Hepatocyte (in vitro differentiated cells): ENCODE measurements at regions not wholly inside any gene's neighbourhood (a gene's known extent, or its start where the extent isn't known, plus 50 kb on each side); places are given as distances from the start of the nearest gene placed in this dataset.

ENCODE experiments used
- DNase-seq: peaks from one replicate; pipeline ENCODE4 v3.0.0-alpha.2; 2016; ENCODE audit warnings: low spot score
- H2AFZ ChIP-seq: fragments of 200-600 bp; sonication (generic); 2 replicates; pipeline ENCODE4 v1.6.0; 2016; ENCODE audit warnings: antibody characterized with exemption, mild to moderate bottlenecking
- H3K27ac ChIP-seq: fragments of 200-600 bp; sonication (generic); 2 replicates; pipeline ENCODE4 v1.5.1; 2016; ENCODE audit warnings: mild to moderate bottlenecking
- H3K27me3 ChIP-seq: fragments of 200-600 bp; sonication (generic); 2 replicates; pipeline ENCODE4 v1.6.1; 2016
- H3K36me3 ChIP-seq: fragments of 200-600 bp; sonication (generic); replicated peaks from 2 replicates; pipeline ENCODE4 v1.5.1; 2016; ENCODE audit warnings: low read depth; ENCODE audit not compliant: insufficient read depth
- H3K4me1 ChIP-seq: fragments of 200-600 bp; sonication (generic); 2 replicates; pipeline ENCODE4 v1.5.1; 2016; ENCODE audit warnings: mild to moderate bottlenecking, moderate library complexity; ENCODE audit not compliant: insufficient read depth
- H3K4me2 ChIP-seq: fragments of 200-600 bp; sonication (generic); 2 replicates; pipeline ENCODE4 v1.6.0; 2016
- H3K4me3 ChIP-seq: fragments of 200-600 bp; sonication (generic); 2 replicates; pipeline ENCODE4 v1.5.1; 2016; ENCODE audit warnings: mild to moderate bottlenecking
- H3K79me2 ChIP-seq: fragments of 200-600 bp; sonication (generic); 2 replicates; pipeline ENCODE4 v1.6.0; 2017; ENCODE audit warnings: mild to moderate bottlenecking
- H3K9me2 ChIP-seq: fragments of 200-600 bp; sonication (generic); replicated peaks from 2 replicates; pipeline ENCODE4 v1.6.0; 2017; ENCODE audit warnings: mild to moderate bottlenecking; ENCODE audit not compliant: insufficient read depth
- H3K9me3 ChIP-seq: fragments of 200-600 bp; sonication (generic); 2 replicates; pipeline ENCODE4 v1.5.1; 2016; ENCODE audit warnings: low read depth, mild to moderate bottlenecking
- H4K20me1 ChIP-seq: fragments of 200-600 bp; sonication (generic); 2 replicates; pipeline ENCODE4 v1.6.0; 2016; ENCODE audit warnings: mild to moderate bottlenecking; ENCODE audit not compliant: insufficient read depth, poor library complexity, severe bottlenecking
- CTCF ChIP-seq: fragments of 200-600 bp; sonication (generic); IDR thresholded peaks from 2 replicates; pipeline ENCODE4 v1.5.1; 2016; ENCODE audit warnings: antibody characterized with exemption, mild to moderate bottlenecking; ENCODE audit not compliant: poor library complexity
- EZH2 ChIP-seq: fragments of 200-600 bp; sonication (generic); IDR thresholded peaks from 2 replicates; pipeline ENCODE4 v1.6.1; 2016; ENCODE audit warnings: antibody characterized with exemption, mild to moderate bottlenecking, borderline replicate concordance
- EZH2phosphoT487 ChIP-seq: fragments of 200-600 bp; sonication (generic); IDR thresholded peaks from one replicate; pipeline ENCODE4 v1.6.1; 2018; ENCODE audit warnings: antibody characterized with exemption, mild to moderate bottlenecking, low read depth, moderate library complexity; ENCODE audit not compliant: unreplicated experiment, severe bottlenecking
- WGBS: methylation state at CpG from one replicate; pipeline ENCODE4 v1.1.6; 2016; ENCODE audit warnings: low lambda C conversion rate; ENCODE audit errors: missing lambda C conversion rate; 5-methylcytosine and 5-hydroxymethylcytosine counted together

DNA sequence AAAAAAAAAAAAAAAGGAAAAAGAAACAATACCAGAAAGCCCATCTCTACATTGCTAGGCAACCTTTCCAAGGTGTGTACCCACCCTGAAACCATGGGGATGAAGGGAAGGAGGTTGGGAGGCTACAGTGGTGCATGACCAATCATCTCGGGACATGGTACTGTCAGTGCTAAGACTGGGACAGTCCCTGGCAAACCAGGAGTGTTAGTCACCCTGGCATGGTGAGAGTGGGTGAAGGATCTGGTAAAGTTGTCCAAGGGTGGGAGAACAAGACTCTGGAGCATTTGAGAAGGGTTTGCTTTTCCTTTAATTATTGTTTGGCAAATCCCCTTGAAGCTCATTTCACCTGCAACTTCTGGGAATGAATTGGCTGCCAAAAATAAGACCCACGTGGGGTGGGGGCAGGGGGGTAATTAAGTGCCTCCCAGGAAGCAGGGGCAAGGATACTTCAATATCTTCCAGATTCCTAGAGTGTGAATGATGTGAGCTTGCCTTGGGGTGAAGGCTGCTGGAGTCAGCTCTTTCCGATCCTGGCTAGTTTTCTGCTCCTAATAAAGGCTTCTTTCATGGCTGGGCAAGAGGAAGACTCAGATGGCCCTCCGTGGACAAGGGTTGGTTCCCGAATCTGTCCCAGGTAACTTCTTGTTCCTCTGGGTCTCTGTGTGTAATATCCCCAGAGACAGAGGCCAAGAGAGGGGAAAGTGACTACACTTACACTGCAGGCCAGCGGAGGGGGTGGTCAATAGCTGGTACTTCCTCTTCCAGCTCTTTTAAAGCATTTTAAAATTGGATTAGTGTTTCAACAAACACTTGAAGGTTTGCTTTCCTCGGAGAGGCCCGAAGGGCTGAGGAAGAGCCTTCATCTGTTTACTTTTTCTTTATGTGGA is 61.6 kb upstream of the SPRY4 start:
- H4K20me1 ChIP-seq, result no peaks in the 10 kb centered on the region
- peak overlapping the region; percentile 59 for H3K27ac ChIP-seq
- no peaks in the 10 kb centered on the region for H3K9me3 ChIP-seq
- peak overlapping the region; percentile 19 for H2AFZ ChIP-seq
- peaks cover 19% of the 10 kb centered on the region for H3K4me1 ChIP-seq
- TF ChIP-seq EZH2phosphoT487, result no peak
- TF ChIP-seq CTCF, result no peak
- no peak for TF ChIP-seq EZH2
- no peaks in the 10 kb centered on the region for H3K27me3 ChIP-seq
- no peak overlapping the region for H3K4me3 ChIP-seq
- no peaks in the 10 kb centered on the region for H3K36me3 ChIP-seq
- no peaks in the 10 kb centered on the region for H3K9me2 ChIP-seq
- WGBS, result 49% methylated on average over 8 of the region's 8 CpGs
- peak overlapping the region; percentile 42 for H3K4me2 ChIP-seq
- no peaks in the 10 kb centered on the region for H3K79me2 ChIP-seq
- DNase-seq, result peak; percentile 32

DNA sequence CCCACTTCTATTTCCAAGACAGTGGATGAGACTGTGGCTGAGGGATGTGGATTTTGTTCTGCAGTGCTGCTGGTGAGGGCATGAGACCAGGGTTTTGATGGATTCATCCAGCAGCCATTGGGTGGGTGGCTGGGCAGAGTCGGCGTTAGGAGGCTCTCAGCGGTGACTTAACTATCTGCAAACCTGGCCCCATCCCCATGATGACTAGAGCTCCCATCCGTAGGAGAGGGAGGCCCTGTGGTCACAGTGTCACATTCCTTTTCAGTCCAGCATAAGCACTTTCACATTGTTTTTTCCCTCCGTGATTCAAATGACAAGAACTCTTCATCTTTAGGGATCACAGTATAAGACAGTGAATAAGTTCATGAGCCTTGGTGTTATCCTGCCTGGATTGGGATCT is 60.4 kb upstream of the SPRY4 start:
- DNase-seq, result no peak
- H3K4me1 ChIP-seq, result peaks cover 7% of the 10 kb centered on the region
- H2AFZ ChIP-seq, result no peak overlapping the region
- H3K4me3 ChIP-seq, result no peak overlapping the region
- TF ChIP-seq EZH2 (no peak), EZH2phosphoT487 (no peak), CTCF (no peak)
- H3K27me3 ChIP-seq, result no peaks in the 10 kb centered on the region
- 73% methylated on average over 5 of the region's 5 CpGs for WGBS
- no peaks in the 10 kb centered on the region for H4K20me1 ChIP-seq
- no peaks in the 10 kb centered on the region for H3K9me3 ChIP-seq
- no peak overlapping the region for H3K27ac ChIP-seq
- H3K4me2 ChIP-seq, result no peak overlapping the region
- no peaks in the 10 kb centered on the region for H3K9me2 ChIP-seq
- no peaks in the 10 kb centered on the region for H3K36me3 ChIP-seq
- H3K79me2 ChIP-seq, result no peaks in the 10 kb centered on the region

- TF ChIP-seq EZH2, result no peak
- H2AFZ ChIP-seq, result no peak overlapping the region
Observed at GRCh38 chr5:142384014-142384413, 59.2 kb upstream of the SPRY4 start.

DNA sequence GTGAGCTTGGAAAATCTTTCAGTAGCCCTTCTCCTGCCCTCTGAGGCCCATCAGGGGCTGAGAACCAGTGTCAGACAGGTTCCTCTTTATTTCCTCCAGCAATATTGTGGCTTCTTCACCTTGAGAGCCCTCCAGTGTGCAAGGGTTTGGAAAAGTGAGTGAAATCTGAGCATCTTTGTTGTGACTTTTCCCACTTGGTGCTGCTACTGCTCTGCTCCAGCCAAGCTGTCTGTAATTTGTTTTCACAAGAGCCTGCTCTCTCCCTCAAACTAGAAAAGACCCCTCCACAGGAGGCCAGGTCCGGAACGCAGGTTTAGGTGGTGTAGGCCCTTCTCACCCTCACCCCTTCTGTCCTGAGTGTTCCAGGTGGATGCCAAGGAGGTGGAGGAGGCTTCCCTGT is 57.4 kb upstream of the SPRY4 start:
- H3K79me2 ChIP-seq, result no peaks in the 10 kb centered on the region
- no peak for DNase-seq
- no peak overlapping the region for H3K4me3 ChIP-seq
- no peak overlapping the region for H3K27ac ChIP-seq
- H3K4me1 ChIP-seq, result peaks cover 5% of the 10 kb centered on the region
- H3K4me2 ChIP-seq, result no peak overlapping the region
- H2AFZ ChIP-seq, result no peak overlapping the region
- H3K27me3 ChIP-seq, result no peaks in the 10 kb centered on the region
- H3K36me3 ChIP-seq, result no peaks in the 10 kb centered on the region
- no peak for TF ChIP-seq EZH2
- TF ChIP-seq EZH2phosphoT487, result no peak
- TF ChIP-seq CTCF, result no peak
- no peaks in the 10 kb centered on the region for H3K9me3 ChIP-seq
- H3K9me2 ChIP-seq, result no peaks in the 10 kb centered on the region
- 88% methylated on average over 2 of the region's 2 CpGs for WGBS
- H4K20me1 ChIP-seq, result no peaks in the 10 kb centered on the region

More at GRCh38 chr5:142384014-142384413, 59.2 kb upstream of the SPRY4 start:
- Histone ChIP-seq H3K27me3 (no peaks in the 10 kb centered on the region), H3K4me3 (no peak overlapping the region), H3K9me2 (no peaks in the 10 kb centered on the region), H3K79me2 (no peaks in the 10 kb centered on the region), H3K4me1 (peaks cover 5% of the 10 kb centered on the region), H3K27ac (no peak overlapping the region), H3K36me3 (no peaks in the 10 kb centered on the region), H3K9me3 (no peaks in the 10 kb centered on the region), H4K20me1 (no peaks in the 10 kb centered on the region), H3K4me2 (no peak overlapping the region)
- WGBS, result 68% methylated on average over 3 of the region's 3 CpGs
- no peak for DNase-seq
